Panc1 (cell line): ENCODE measurements at regions not wholly inside any gene's neighbourhood (a gene's known extent, or its start where the extent isn't known, plus 50 kb on each side); places are given as distances from the start of the nearest gene placed in this dataset.

Source experiments
- ATAC-seq: fragments of 200-7000 bp; cut with Tn5 transposase; 2 replicates; pipeline ENCODE4 v1.9.1; 2020; ENCODE audit warnings: mild to moderate bottlenecking, moderate library complexity
- BruUV-seq: library from RNA; stranded (reverse); fragments of 400-500 nt; replicated peaks from 2 replicates; lab custom pipeline; 2021; lab: Mats Ljungman, UMichigan
- CTCF ChIA-PET: fragments of 300-600 bp; sonication (Branson Sonifier 250); formaldehyde crosslinking; loops from one replicate; lab custom pipeline; 2022; ENCODE audit warnings: antibody characterized with exemption; lab: Charles Lee
- POLR2A ChIA-PET: fragments of 300-600 bp; sonication (Branson Sonifier 250); formaldehyde crosslinking; loops from one replicate; lab custom pipeline; 2022; ENCODE audit warnings: antibody characterized with exemption; lab: Charles Lee
- DNase-seq: peaks from one replicate; pipeline ENCODE4 v3.0.0-alpha.2; 2010; ENCODE audit warnings: low read depth, low spot score
- H3K27ac ChIP-seq: 2 replicates; pipeline ENCODE4 v1.5.1; 2011; ENCODE audit warnings: mild to moderate bottlenecking, low read length, inconsistent platforms
- H3K27me3 ChIP-seq: fragments of 200-500 bp; sonication (Bioruptor generic); 2 replicates; pipeline ENCODE4 v1.6.0; 2014; ENCODE audit warnings: low read length, inconsistent platforms; ENCODE audit not compliant: control insufficient read depth, insufficient read depth
- H3K36me3 ChIP-seq: fragments of 200-500 bp; sonication (Bioruptor generic); 2 replicates; pipeline ENCODE4 v1.5.1; 2014; ENCODE audit warnings: inconsistent platforms, mild to moderate bottlenecking, low read length, moderate library complexity; ENCODE audit not compliant: control insufficient read depth, insufficient read depth
- H3K4me1 ChIP-seq: 2 replicates; pipeline ENCODE4 v1.5.1; 2011; ENCODE audit warnings: inconsistent platforms, mild to moderate bottlenecking, low read length, moderate library complexity; ENCODE audit not compliant: control insufficient read depth, insufficient read depth
- H3K4me3 ChIP-seq, 2 experiments: 2 replicates each; pipeline ENCODE4 v1.5.1; 2011 to 2012; ENCODE audit warnings: low read depth in 2 of 2, low read length in 2 of 2, mild to moderate bottlenecking in 2 of 2, inconsistent platforms in 1 of 2, moderate library complexity in 1 of 2
- H3K9me3 ChIP-seq: fragments of 200-500 bp; sonication (Bioruptor generic); 2 replicates; pipeline ENCODE4 v1.5.1; 2014; ENCODE audit warnings: low read depth, mild to moderate bottlenecking, inconsistent platforms, low read length, moderate library complexity; ENCODE audit not compliant: control insufficient read depth, insufficient read depth
- CTCF ChIP-seq: fragments of 450-650 bp; IDR thresholded peaks from 2 replicates; pipeline ENCODE4 v1.5.1; 2017; ENCODE audit warnings: mild to moderate bottlenecking
- POLR2AphosphoS5 ChIP-seq: IDR thresholded peaks from 2 replicates; pipeline ENCODE4 v1.6.1; 2012; ENCODE audit warnings: mild to moderate bottlenecking, low read depth, low read length, moderate library complexity
- SIN3A ChIP-seq: IDR thresholded peaks from 2 replicates; pipeline ENCODE4 v1.6.1; 2012; ENCODE audit warnings: low read depth, mild to moderate bottlenecking, low read length, moderate library complexity, borderline replicate concordance; ENCODE audit not compliant: insufficient read depth
- TCF7L2 ChIP-seq: IDR thresholded peaks from 2 replicates; pipeline ENCODE4 v1.6.1; 2011; ENCODE audit warnings: mild to moderate bottlenecking, low read depth, low read length, inconsistent platforms
- in situ Hi-C: cut with HindIII; loops from 2 replicates; pipeline ENCODE4 v1.10.0; 2016; ENCODE audit warnings: low sequenced_read_pairs, low pct_unique_long_range_greater_than_20kb
- intact Hi-C: fragments of 100-400 bp; cut with micrococcal nuclease; formaldehyde crosslinking; loops from one replicate; pipeline ENCODE4 v1.10.0; 2022; ENCODE audit not compliant: unreplicated experiment
- TF ChIP-seq, protein P1 (sequence below), 2 experiments: IDR thresholded peaks; 2 replicates each; pipeline ENCODE4 v1.6.1; 2011 to 2012; ENCODE audit warnings: low read depth in 2 of 2, control low read depth in 1 of 2, low read length in 1 of 2, mild to moderate bottlenecking in 1 of 2, moderate library complexity in 1 of 2; ENCODE audit not compliant: insufficient read depth in 1 of 2

GRCh38 chr6:40933864-40934263 is 105.2 kb downstream of the UNC5CL start:
- Histone ChIP-seq H3K27ac (peak overlapping the region; percentile 74), H3K4me3 (no peak overlapping the region), H3K36me3 (no peaks in the 10 kb centered on the region), H3K4me1 (no peaks in the 10 kb centered on the region), H3K9me3 (no peaks in the 10 kb centered on the region), H3K27me3 (no peaks in the 10 kb centered on the region)
- no TSS peak for BruUV-seq
- ATAC-seq, result no peak
- ChIA-PET CTCF (no interaction called here), POLR2A (no interaction called here)
- in situ Hi-C loops, result no loop called here
- intact Hi-C loops, result no loop called here
- TF ChIP-seq SIN3A, result no peak
- TF ChIP-seq POLR2AphosphoS5, result no peak
- no peak for TF ChIP-seq TCF7L2
- TF ChIP-seq CTCF, result no peak
- TF ChIP-seq, protein P1, sequence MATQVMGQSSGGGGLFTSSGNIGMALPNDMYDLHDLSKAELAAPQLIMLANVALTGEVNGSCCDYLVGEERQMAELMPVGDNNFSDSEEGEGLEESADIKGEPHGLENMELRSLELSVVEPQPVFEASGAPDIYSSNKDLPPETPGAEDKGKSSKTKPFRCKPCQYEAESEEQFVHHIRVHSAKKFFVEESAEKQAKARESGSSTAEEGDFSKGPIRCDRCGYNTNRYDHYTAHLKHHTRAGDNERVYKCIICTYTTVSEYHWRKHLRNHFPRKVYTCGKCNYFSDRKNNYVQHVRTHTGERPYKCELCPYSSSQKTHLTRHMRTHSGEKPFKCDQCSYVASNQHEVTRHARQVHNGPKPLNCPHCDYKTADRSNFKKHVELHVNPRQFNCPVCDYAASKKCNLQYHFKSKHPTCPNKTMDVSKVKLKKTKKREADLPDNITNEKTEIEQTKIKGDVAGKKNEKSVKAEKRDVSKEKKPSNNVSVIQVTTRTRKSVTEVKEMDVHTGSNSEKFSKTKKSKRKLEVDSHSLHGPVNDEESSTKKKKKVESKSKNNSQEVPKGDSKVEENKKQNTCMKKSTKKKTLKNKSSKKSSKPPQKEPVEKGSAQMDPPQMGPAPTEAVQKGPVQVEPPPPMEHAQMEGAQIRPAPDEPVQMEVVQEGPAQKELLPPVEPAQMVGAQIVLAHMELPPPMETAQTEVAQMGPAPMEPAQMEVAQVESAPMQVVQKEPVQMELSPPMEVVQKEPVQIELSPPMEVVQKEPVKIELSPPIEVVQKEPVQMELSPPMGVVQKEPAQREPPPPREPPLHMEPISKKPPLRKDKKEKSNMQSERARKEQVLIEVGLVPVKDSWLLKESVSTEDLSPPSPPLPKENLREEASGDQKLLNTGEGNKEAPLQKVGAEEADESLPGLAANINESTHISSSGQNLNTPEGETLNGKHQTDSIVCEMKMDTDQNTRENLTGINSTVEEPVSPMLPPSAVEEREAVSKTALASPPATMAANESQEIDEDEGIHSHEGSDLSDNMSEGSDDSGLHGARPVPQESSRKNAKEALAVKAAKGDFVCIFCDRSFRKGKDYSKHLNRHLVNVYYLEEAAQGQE (IDR thresholded peaks at IDR 0.05; ENCODE audit: insufficient read depth in 1 of 2, low read depth in 2 of 2, low read length in 1 of 2), result no peak
- no peak for DNase-seq

DNA sequence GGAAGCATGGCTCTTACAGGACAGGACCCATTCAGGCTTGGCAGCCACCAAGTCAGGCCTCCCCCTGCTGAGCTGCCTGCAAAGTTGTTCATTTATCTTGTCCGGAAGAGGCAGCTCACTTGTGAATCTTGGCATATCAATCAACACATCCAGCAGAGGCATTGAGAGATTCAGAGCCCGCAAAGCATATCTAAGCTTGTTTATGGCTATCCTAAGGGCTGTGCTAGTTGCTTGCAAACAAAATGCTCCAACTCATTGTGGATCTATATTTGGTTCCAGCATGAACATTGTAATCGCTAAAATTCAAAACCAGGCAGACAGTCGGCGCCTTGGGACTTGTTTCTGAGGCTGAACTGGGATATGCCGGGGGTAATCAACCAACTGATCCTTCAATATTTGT is 106.1 kb downstream of the UNC5CL start:
- no peaks in the 10 kb centered on the region for H3K27me3 ChIP-seq
- intact Hi-C loops (no loop called here), in situ Hi-C loops (no loop called here)
- TF ChIP-seq TCF7L2, result no peak
- TF ChIP-seq CTCF, result no peak
- TF ChIP-seq, protein P1 (IDR thresholded peaks at IDR 0.05; ENCODE audit: insufficient read depth in 1 of 2, low read depth in 2 of 2, low read length in 1 of 2), result no peak
- no peak for TF ChIP-seq SIN3A
- no peak for TF ChIP-seq POLR2AphosphoS5
- no peak for ATAC-seq
- H3K4me3 ChIP-seq, result no peak overlapping the region
- ChIA-PET POLR2A (no interaction called here), CTCF (no interaction called here)
- peak overlapping the region; percentile 20; the same call in 1 of the 2 replicates for H3K27ac ChIP-seq
- H3K9me3 ChIP-seq, result no peaks in the 10 kb centered on the region
- DNase-seq, result no peak
- no peaks in the 10 kb centered on the region for H3K4me1 ChIP-seq
- H3K36me3 ChIP-seq, result no peaks in the 10 kb centered on the region
- no TSS peak for BruUV-seq
